H1 (cell line): ENCODE measurements at regions not wholly inside any gene's neighbourhood (a gene's known extent, or its start where the extent isn't known, plus 50 kb on each side); places are given as distances from the start of the nearest gene placed in this dataset.

ENCODE experiments used
- CTCF ChIA-PET: fragments of 300-600 bp; sonication (Branson Sonifier 250); formaldehyde crosslinking; loops from one replicate; lab custom pipeline; 2021; ENCODE audit not compliant: partially characterized antibody; lab: Charles Lee
- POLR2A ChIA-PET: fragments of 300-600 bp; sonication (Branson Sonifier 250); formaldehyde crosslinking; loops from one replicate; lab custom pipeline; 2021; ENCODE audit warnings: inconsistent platforms; ENCODE audit not compliant: partially characterized antibody; lab: Charles Lee
- DNase-seq, 2 experiments: peaks; one replicate each; pipeline versions ENCODE4 v3.0.0 to v3.0.0-alpha.2; 2010 to 2022; ENCODE audit warnings: low spot score in 2 of 2, low read depth in 1 of 2, mixed read lengths in 1 of 2
- FAIRE-seq: peaks from 2 replicates; lab custom pipeline; 2011; peaks lifted over from hg19 to GRCh38; lab: Jason Lieb, UNC
- H2AFZ ChIP-seq: 2 replicates; pipeline ENCODE4 v1.8.1; 2012; ENCODE audit warnings: low read length, inconsistent platforms
- H2AK5ac ChIP-seq: 2 replicates; pipeline ENCODE4 v1.6.1; 2013; ENCODE audit warnings: low read depth, low read length
- H2BK120ac ChIP-seq: replicated peaks from 2 replicates; pipeline ENCODE3; 2013; ENCODE audit warnings: low read depth, low read length, inconsistent platforms
- H2BK12ac ChIP-seq: 2 replicates; pipeline ENCODE4 v1.6.1; 2013; ENCODE audit warnings: low read depth, low read length
- H2BK15ac ChIP-seq: 2 replicates; pipeline ENCODE4 v1.6.1; 2013; ENCODE audit warnings: low read length
- H2BK20ac ChIP-seq: 2 replicates; pipeline ENCODE4 v1.6.1; 2013; ENCODE audit warnings: low read length
- H2BK5ac ChIP-seq: 2 replicates; pipeline ENCODE4 v1.6.1; 2013; ENCODE audit warnings: low read depth, low read length
- H3K14ac ChIP-seq: 2 replicates; pipeline ENCODE4 v1.6.1; 2013; ENCODE audit warnings: inconsistent platforms; ENCODE audit not compliant: insufficient read length
- H3K18ac ChIP-seq: 2 replicates; pipeline ENCODE4 v1.6.1; 2013; ENCODE audit warnings: low read length; ENCODE audit errors: extremely low read depth
- H3K23ac ChIP-seq: 2 replicates; pipeline ENCODE4 v1.6.1; 2013; ENCODE audit warnings: inconsistent platforms; ENCODE audit not compliant: insufficient read length
- H3K23me2 ChIP-seq: 2 replicates; pipeline ENCODE4 v1.6.1; 2013; ENCODE audit warnings: low read depth, low read length
- H3K27ac ChIP-seq: 2 replicates; pipeline ENCODE4 v1.6.1; 2011; ENCODE audit warnings: low read depth, low read length, inconsistent platforms
- H3K27me3 ChIP-seq, 4 experiments: replicated peaks in 1 of 4; 1 replicate in 1 of 4; 2 replicates in 3 of 4; pipeline versions ENCODE4 v1.6.1 to v1.8.1; 2011 to 2013; ENCODE audit warnings: low read length in 3 of 4, mild to moderate bottlenecking in 3 of 4, inconsistent platforms in 2 of 4, mixed read lengths in 2 of 4, moderate library complexity in 1 of 4; ENCODE audit not compliant: control insufficient read depth in 3 of 4, insufficient read depth in 3 of 4; ENCODE audit errors: extremely low read depth in 1 of 4
- H3K36me3 ChIP-seq, 4 experiments: 2 replicates each; pipeline versions ENCODE4 v1.6.1 to v1.8.1; 2011 to 2013; ENCODE audit warnings: mild to moderate bottlenecking in 4 of 4, low read length in 3 of 4, moderate library complexity in 2 of 4, control low read depth in 1 of 4, inconsistent platforms in 1 of 4; ENCODE audit not compliant: insufficient read depth in 4 of 4, control insufficient read depth in 2 of 4
- H3K4ac ChIP-seq: replicated peaks from 2 replicates; pipeline ENCODE3; 2013; ENCODE audit warnings: low read length, low read depth, mixed read lengths, inconsistent platforms; ENCODE audit not compliant: insufficient read length
- H3K4me1 ChIP-seq, 4 experiments: replicated peaks in 1 of 4; 1 replicate in 1 of 4; 2 replicates in 3 of 4; pipeline versions ENCODE4 v1.6.1 to v1.8.1; 2011 to 2013; ENCODE audit warnings: low read length in 3 of 4, inconsistent platforms in 2 of 4, mixed read lengths in 1 of 4; ENCODE audit not compliant: insufficient read depth in 4 of 4, control insufficient read depth in 3 of 4
- H3K4me2 ChIP-seq, 2 experiments: 2 replicates each; pipeline versions ENCODE4 v1.6.1 to v1.8.1; 2011 to 2013; ENCODE audit warnings: low read depth in 2 of 2, low read length in 2 of 2, control low read depth in 1 of 2, inconsistent platforms in 1 of 2, mild to moderate bottlenecking in 1 of 2; ENCODE audit not compliant: insufficient read depth in 1 of 2
- H3K4me3 ChIP-seq, 4 experiments: fragments of 200-600, 300-600 bp in 1 of 4; sonication (generic), shearing (Covaris generic), sonication (Bioruptor Twin) in 1 of 4; 2 replicates each; pipeline versions ENCODE4 v1.5.1 to v1.8.1; 2011 to 2016; ENCODE audit warnings: low read length in 4 of 4, low read depth in 3 of 4, control low read depth in 2 of 4, inconsistent platforms in 2 of 4, mild to moderate bottlenecking in 2 of 4, mixed read lengths in 1 of 4, moderate library complexity in 1 of 4; ENCODE audit not compliant: insufficient read depth in 2 of 4; ENCODE audit errors: extremely low read depth in 1 of 4
- H3K56ac ChIP-seq: replicated peaks from 2 replicates; pipeline ENCODE3; 2013; ENCODE audit warnings: low read depth, mild to moderate bottlenecking, mixed read lengths, low read length, inconsistent platforms; ENCODE audit not compliant: insufficient read length
- H3K79me1 ChIP-seq: 2 replicates; pipeline ENCODE4 v1.6.1; 2013; ENCODE audit warnings: low read depth, low read length, control low read depth
- H3K79me2 ChIP-seq, 2 experiments: 2 replicates each; pipeline versions ENCODE4 v1.6.1 to v1.8.1; 2012 to 2013; ENCODE audit warnings: low read length in 2 of 2, mild to moderate bottlenecking in 2 of 2, inconsistent platforms in 1 of 2; ENCODE audit not compliant: insufficient read depth in 2 of 2, control insufficient read depth in 1 of 2
- H3K9ac ChIP-seq, 4 experiments: replicated peaks in 1 of 4; 1 replicate in 1 of 4; 2 replicates in 3 of 4; pipeline versions ENCODE4 v1.6.1 to v1.8.1; 2011 to 2013; ENCODE audit warnings: low read depth in 3 of 4, low read length in 3 of 4, control low read depth in 2 of 4, mild to moderate bottlenecking in 2 of 4, moderate library complexity in 2 of 4, inconsistent platforms in 1 of 4; ENCODE audit errors: extremely low read depth in 1 of 4
- H3K9me3 ChIP-seq, 2 experiments: 2 replicates each; pipeline versions ENCODE4 v1.6.1 to v1.8.1; 2012 to 2013; ENCODE audit warnings: mild to moderate bottlenecking in 2 of 2, moderate library complexity in 2 of 2, control low read depth in 1 of 2, inconsistent platforms in 1 of 2, low read depth in 1 of 2, low read length in 1 of 2, mixed read lengths in 1 of 2; ENCODE audit not compliant: insufficient read depth in 2 of 2
- H4K20me1 ChIP-seq, 2 experiments: replicated peaks in 1 of 2; 2 replicates each; pipeline versions ENCODE3 to v1.8.1; 2011 to 2013; ENCODE audit warnings: inconsistent platforms in 2 of 2, low read length in 2 of 2, mild to moderate bottlenecking in 1 of 2; ENCODE audit not compliant: insufficient read depth in 2 of 2, control insufficient read depth in 1 of 2
- H4K5ac ChIP-seq: 2 replicates; pipeline ENCODE4 v1.6.1; 2013; ENCODE audit warnings: low read length, low read depth, mixed read lengths, inconsistent platforms; ENCODE audit not compliant: insufficient read length
- H4K8ac ChIP-seq: 2 replicates; pipeline ENCODE4 v1.8.0; 2013; ENCODE audit warnings: mild to moderate bottlenecking, moderate library complexity, low read length, inconsistent platforms; ENCODE audit not compliant: insufficient read depth; ENCODE audit errors: extremely low read depth
- H4K91ac ChIP-seq: replicated peaks from 2 replicates; pipeline ENCODE3; 2013; ENCODE audit warnings: low read length, mixed read lengths, inconsistent platforms; ENCODE audit not compliant: insufficient read length
- CBX8 ChIP-seq: fragments of 300-800, 300-1000 bp; sonication (generic); IDR thresholded peaks from 2 replicates; pipeline ENCODE4 v1.7.1; 2016; ENCODE audit warnings: low read depth, low read length, borderline replicate concordance
- JUN ChIP-seq: IDR thresholded peaks from 2 replicates; pipeline ENCODE4 v1.6.1; 2011; ENCODE audit warnings: low read depth, mild to moderate bottlenecking, improper control_type of control experiment, low read length
- POU5F1 ChIP-seq: IDR thresholded peaks from 2 replicates; pipeline ENCODE4 v1.6.1; 2011; ENCODE audit warnings: low read depth, mild to moderate bottlenecking, low read length, moderate library complexity
- RFX5 ChIP-seq: IDR thresholded peaks from 2 replicates; pipeline ENCODE4 v1.6.1; 2011; ENCODE audit warnings: low read depth, low read length, improper control_type of control experiment, borderline replicate concordance
- TAF7 ChIP-seq: optimal IDR thresholded peaks from 2 replicates; pipeline ENCODE3; 2011; ENCODE audit warnings: low read depth, mild to moderate bottlenecking, inconsistent platforms, low read length, moderate library complexity, borderline replicate concordance
- WGBS, 2 experiments: shearing (Covaris generic) in 1 of 2; methylation state at CpG; one replicate each; pipeline versions ENCODE4 v1.1.6 to v1.1.7; 2013 to 2015; ENCODE audit warnings: low lambda C conversion rate in 2 of 2, mixed read lengths in 2 of 2, inconsistent platforms in 1 of 2, low coverage in 1 of 2, missing lambda C conversion rate in 1 of 2; ENCODE audit not compliant: insufficient replicate concordance in 2 of 2, insufficient coverage in 1 of 2, insufficient read length in 1 of 2; ENCODE audit errors: extremely low coverage in 1 of 2, missing lambda C conversion rate in 1 of 2; 5-methylcytosine and 5-hydroxymethylcytosine counted together

DNA sequence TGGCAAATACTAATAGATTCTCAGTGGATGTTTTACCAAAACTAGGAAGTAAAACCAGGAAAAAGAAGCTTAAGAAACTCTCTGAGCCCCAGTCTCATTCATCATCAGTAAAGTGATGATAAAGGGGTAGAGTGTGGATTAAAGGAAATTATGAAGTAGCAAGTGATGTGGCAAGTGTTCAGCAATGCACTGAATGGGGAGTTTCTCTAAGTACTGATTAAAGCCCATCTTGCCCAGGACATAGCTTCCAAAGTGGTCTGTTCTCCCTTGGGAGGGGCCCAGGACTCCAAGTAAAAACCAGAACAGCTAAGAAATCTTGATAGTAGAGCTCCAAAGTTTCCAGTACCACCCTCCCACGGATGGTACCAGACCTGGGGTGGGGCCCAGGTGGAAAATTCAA is 137.3 kb downstream of the WNT5A start:
- Histone ChIP-seq H2BK20ac (no peak overlapping the region), H3K4ac (no peak overlapping the region), H3K4me2 (no peak overlapping the region), H2BK120ac (no peak overlapping the region), H3K14ac (no peak overlapping the region), H4K91ac (no peak overlapping the region), H2BK12ac (no peak overlapping the region), H3K56ac (no peak overlapping the region), H2BK5ac (no peak overlapping the region), H3K18ac (no peak overlapping the region), H3K4me1 (no peaks in the 10 kb centered on the region), H4K8ac (no peak overlapping the region), H3K23me2 (no peaks in the 10 kb centered on the region), H2AK5ac (no peak overlapping the region), H4K5ac (no peak overlapping the region), H3K27ac (no peak overlapping the region), H2BK15ac (no peak overlapping the region), H4K20me1 (no peaks in the 10 kb centered on the region), H3K79me1 (no peaks in the 10 kb centered on the region), H2AFZ (no peak overlapping the region), H3K23ac (no peak overlapping the region), H3K36me3 (no peaks in the 10 kb centered on the region), H3K9ac (no peak overlapping the region), H3K4me3 (no peak overlapping the region), H3K79me2 (no peaks in the 10 kb centered on the region), H3K27me3 (no peaks in the 10 kb centered on the region), H3K9me3 (no peaks in the 10 kb centered on the region)
- no peak for DNase-seq
- FAIRE-seq = no peak
- ChIA-PET CTCF (interaction anchor here (1.1 to 1.7 kb wide), 3 partner anchors 12 to 169 kb away, joined by 3 to 9 read pairs (median 3); no protein-coding TSS in a partner anchor), POLR2A (no interaction called here)
- TF ChIP-seq JUN (no peak), RFX5 (no peak), CBX8 (no peak), POU5F1 (no peak), TAF7 (no peak)
- WGBS, 2 experiments = 87% methylated on average over 1 of the region's 1 CpG; no CpG with 5 or more reads in 1 of the 2 experiments
